NT2/D1 (cell line): ENCODE measurements at regions not wholly inside any gene's neighbourhood (a gene's known extent, or its start where the extent isn't known, plus 50 kb on each side); places are given as distances from the start of the nearest gene placed in this dataset.

Source experiments
- YY1 ChIP-seq: IDR thresholded peaks from 2 replicates; pipeline ENCODE4 v1.6.1; 2011; ENCODE audit not compliant: insufficient read length, insufficient read depth
- ZNF274 ChIP-seq: IDR thresholded peaks from 2 replicates; pipeline ENCODE4 v1.6.1; 2011; ENCODE audit warnings: mild to moderate bottlenecking, low read depth, low read length

- TF ChIP-seq ZNF274, result no peak
- TF ChIP-seq YY1, result no peak
These were observed 111.4 kb downstream of the ATXN3L start for GRCh38 chrX:13208281-13208935.
